ENCODE measurements at regions not wholly inside any gene's neighbourhood (a gene's known extent, or its start where the extent isn't known, plus 50 kb on each side); places are given as distances from the start of the nearest gene placed in this dataset.

GRCh38 chr1:184141361-184141880 is 89.9 kb downstream of the TSEN15 start:
- no peaks in the 10 kb centered on the region for H3K4me1 ChIP-seq
- intact Hi-C loops (cut with DNase I; ENCODE audit: low total_unique reads), result no loop called here

GRCh38 chr1:184143449-184143848 is 91.9 kb downstream of the TSEN15 start:
- Histone ChIP-seq H3K4me3 (no peak overlapping the region), H3K27ac (peak overlapping the region in 2 of 8 donors; percentile 26 to 51), H3K27me3 (replicated peaks in 1 of 7) (peaks cover 0 to 16% (median 0%) of the 10 kb centered on the region in 7 donors), H3K9me3 (peaks cover 0 to 5% (median 0%) of the 10 kb centered on the region in 8 donors), H3K4me1 (no peaks in the 10 kb centered on the region), H3K36me3 (no peaks in the 10 kb centered on the region)
- intact Hi-C loops (cut with DNase I; ENCODE audit: low total_unique reads), result no loop called here
- WGBS, 5 donors, result 40 to 54% (median 46%) methylated on average over 5 of the region's 5 CpGs
- TF ChIP-seq POLR2A (IDR thresholded peaks at IDR 0.05), result no peak
- TF ChIP-seq POLR2AphosphoS5 (IDR thresholded peaks at IDR 0.05), result peak in 1 of 3 donors; percentile 13
- peak in 1 of 11 experiments; percentile 13 for TF ChIP-seq CTCF (IDR thresholded peaks at IDR 0.05 in 8 of 11, conservative IDR thresholded peaks at IDR 0.05 in 3 of 11)
- DNase-seq, result no peak

More at GRCh38 chr1:184141361-184141880, 89.9 kb downstream of the TSEN15 start:
- Histone ChIP-seq H3K27me3 (replicated peaks in 1 of 7) (peaks cover 0 to 12% (median 0%) of the 10 kb centered on the region in 7 donors), H3K4me3 (no peak overlapping the region), H3K27ac (no peak overlapping the region), H3K9me3 (peaks cover 0 to 5% (median 2%) of the 10 kb centered on the region in 8 donors), H3K36me3 (no peaks in the 10 kb centered on the region)
- TF ChIP-seq POLR2AphosphoS5 (IDR thresholded peaks at IDR 0.05) (no peak), CTCF (IDR thresholded peaks at IDR 0.05 in 8 of 11, conservative IDR thresholded peaks at IDR 0.05 in 3 of 11) (no peak), POLR2A (IDR thresholded peaks at IDR 0.05) (no peak)
- WGBS, 5 donors, result 75 to 93% (median 88%) methylated on average over 6 of the region's 6 CpGs
- DNase-seq, result no peak

- intact Hi-C loops (cut with DNase I; ENCODE audit: low total_unique reads), result no loop called here
- no peaks in the 10 kb centered on the region for H3K36me3 ChIP-seq
- no peak for DNase-seq
- H3K4me1 ChIP-seq, result no peaks in the 10 kb centered on the region
- WGBS, 5 donors, result 93 to 97% (median 94%) methylated on average over 5 of the region's 5 CpGs
- peaks cover 0 to 5% (median 0%) of the 10 kb centered on the region in 8 donors for H3K9me3 ChIP-seq
- no peak overlapping the region for H3K27ac ChIP-seq
- H3K27me3 ChIP-seq (replicated peaks in 1 of 7), result peaks cover 0 to 16% (median 0%) of the 10 kb centered on the region in 7 donors
- no peak for TF ChIP-seq CTCF (IDR thresholded peaks at IDR 0.05 in 8 of 11, conservative IDR thresholded peaks at IDR 0.05 in 3 of 11)
- no peak for TF ChIP-seq POLR2A (IDR thresholded peaks at IDR 0.05)
- no peak for TF ChIP-seq POLR2AphosphoS5 (IDR thresholded peaks at IDR 0.05)
- H3K4me3 ChIP-seq, result no peak overlapping the region
Measured at GRCh38 chr1:184145083-184145482, 93.6 kb downstream of the TSEN15 start.

GRCh38 chr1:184146202-184146601 is 94.7 kb downstream of the TSEN15 start:
- 91 to 96% (median 94%) methylated on average over 4 of the region's 4 CpGs for WGBS, 5 donors
- intact Hi-C loops (cut with DNase I; ENCODE audit: low total_unique reads), result no loop called here
- Histone ChIP-seq H3K27me3 (replicated peaks in 1 of 7) (peaks cover 0 to 16% (median 0%) of the 10 kb centered on the region in 7 donors), H3K4me3 (no peak overlapping the region), H3K9me3 (peaks cover 0 to 5% (median 0%) of the 10 kb centered on the region in 8 donors), H3K36me3 (no peaks in the 10 kb centered on the region), H3K27ac (no peak overlapping the region), H3K4me1 (peaks cover 0 to 2% (median 0%) of the 10 kb centered on the region in 6 donors)
- DNase-seq, result no peak
- TF ChIP-seq POLR2AphosphoS5 (IDR thresholded peaks at IDR 0.05) (no peak), POLR2A (IDR thresholded peaks at IDR 0.05) (no peak), CTCF (IDR thresholded peaks at IDR 0.05 in 8 of 11, conservative IDR thresholded peaks at IDR 0.05 in 3 of 11) (no peak)

All from spleen (tissue), 11 donors.